ENCODE measurements at regions not wholly inside any gene's neighbourhood (a gene's known extent, or its start where the extent isn't known, plus 50 kb on each side); places are given as distances from the start of the nearest gene placed in this dataset.

GRCh38 chr1:109814993-109815786, 51.5 kb upstream of the EPS8L3 start:
- TF ChIP-seq BHLHE40 (IDR thresholded peaks at IDR 0.05; ENCODE audit: borderline replicate concordance) (no peak), L3MBTL2 (conservative IDR thresholded peaks at IDR 0.05) (no peak), SUZ12 (IDR thresholded peaks at IDR 0.05) (no peak), TARDBP (IDR thresholded peaks at IDR 0.05) (no peak), PKNOX1 (IDR thresholded peaks at IDR 0.05) (no peak), ELF4 (IDR thresholded peaks at IDR 0.05) (no peak), SP1 (IDR thresholded peaks at IDR 0.05) (no peak), FOXM1 (IDR thresholded peaks at IDR 0.05; ENCODE audit: borderline replicate concordance) (no peak)

Data from HEK293T (cell line).